SU-DHL-6 (cell line): ENCODE measurements at regions not wholly inside any gene's neighbourhood (a gene's known extent, or its start where the extent isn't known, plus 50 kb on each side); places are given as distances from the start of the nearest gene placed in this dataset.

Experiments used
- H2AFZ ChIP-seq: fragments of 200-600 bp; sonication (generic); 2 replicates; pipeline ENCODE4 v1.6.1; 2014; ENCODE audit warnings: low read depth, mild to moderate bottlenecking, moderate library complexity, mixed read lengths, antibody characterized with exemption, low read length; ENCODE audit not compliant: severe bottlenecking
- H3F3A ChIP-seq: fragments of 200-600 bp; shearing (Covaris generic); 2 replicates; pipeline ENCODE4 v1.6.0; 2016; ENCODE audit warnings: antibody characterized with exemption, mild to moderate bottlenecking; ENCODE audit not compliant: insufficient read depth
- H3K27ac ChIP-seq: fragments of 200-600 bp; sonication (generic); 2 replicates; pipeline ENCODE4 v1.5.1; 2016; ENCODE audit warnings: low read depth, mild to moderate bottlenecking, low read length, moderate library complexity, mixed read lengths
- H3K27me3 ChIP-seq: fragments of 200-600 bp; sonication (generic), shearing (Covaris generic); 2 replicates; pipeline ENCODE4 v1.6.0; 2014; ENCODE audit warnings: mild to moderate bottlenecking, low read length
- H3K36me3 ChIP-seq: fragments of 200-600 bp; sonication (generic); 2 replicates; pipeline ENCODE4 v1.6.1; 2014; ENCODE audit warnings: mild to moderate bottlenecking, low read length, mixed read lengths
- H3K4me2 ChIP-seq: fragments of 300-600, 200-600 bp; shearing (Covaris generic), sonication (generic); 2 replicates; pipeline ENCODE4 v1.6.0; 2014; ENCODE audit warnings: low read length, low read depth, mild to moderate bottlenecking; ENCODE audit not compliant: poor library complexity, severe bottlenecking
- H3K4me3 ChIP-seq: fragments of 200-600 bp; sonication (generic); 2 replicates; pipeline ENCODE4 v1.5.1; 2014; ENCODE audit warnings: antibody characterized with exemption, low read length, mild to moderate bottlenecking, mixed read lengths; ENCODE audit not compliant: insufficient read depth, poor library complexity, severe bottlenecking
- H3K79me2 ChIP-seq: fragments of 200-600 bp; sonication (generic); 2 replicates; pipeline ENCODE4 v1.6.1; 2014; ENCODE audit warnings: mild to moderate bottlenecking, low read length, moderate library complexity; ENCODE audit not compliant: insufficient read depth
- H3K9ac ChIP-seq: fragments of 200-600 bp; sonication (generic); 2 replicates; pipeline ENCODE4 v1.7.0; 2014; ENCODE audit warnings: mild to moderate bottlenecking, low read length
- H3K9me2 ChIP-seq: fragments of 200-600 bp; sonication (generic); replicated peaks from 2 replicates; pipeline ENCODE4 v1.6.1; 2014; ENCODE audit warnings: low read length; ENCODE audit not compliant: insufficient read depth
- H3K9me3 ChIP-seq: fragments of 200-600 bp; sonication (generic); 2 replicates; pipeline ENCODE4 v1.6.1; 2014; ENCODE audit warnings: low read length, mixed read lengths; ENCODE audit not compliant: insufficient read depth
- H4K20me1 ChIP-seq: fragments of 200-600 bp; sonication (generic); 2 replicates; pipeline ENCODE4 v1.6.1; 2014; ENCODE audit warnings: low read depth, mild to moderate bottlenecking, antibody characterized with exemption, low read length, moderate library complexity, mixed read lengths
- EZH2phosphoT487 ChIP-seq: fragments of 200-600 bp; sonication (generic), shearing (Covaris generic); conservative IDR thresholded peaks from 2 replicates; pipeline ENCODE4 v1.6.1; 2018; ENCODE audit warnings: mild to moderate bottlenecking, antibody characterized with exemption, low read length, moderate library complexity, mixed read lengths
- TF ChIP-seq, protein P1 (sequence below): fragments of 200-600 bp; sonication (generic); IDR thresholded peaks from one replicate; pipeline ENCODE4 v1.5.1; 2017; ENCODE audit warnings: antibody characterized with exemption, mild to moderate bottlenecking, low read length, moderate library complexity; ENCODE audit not compliant: insufficient read depth, poor library complexity, severe bottlenecking

DNA sequence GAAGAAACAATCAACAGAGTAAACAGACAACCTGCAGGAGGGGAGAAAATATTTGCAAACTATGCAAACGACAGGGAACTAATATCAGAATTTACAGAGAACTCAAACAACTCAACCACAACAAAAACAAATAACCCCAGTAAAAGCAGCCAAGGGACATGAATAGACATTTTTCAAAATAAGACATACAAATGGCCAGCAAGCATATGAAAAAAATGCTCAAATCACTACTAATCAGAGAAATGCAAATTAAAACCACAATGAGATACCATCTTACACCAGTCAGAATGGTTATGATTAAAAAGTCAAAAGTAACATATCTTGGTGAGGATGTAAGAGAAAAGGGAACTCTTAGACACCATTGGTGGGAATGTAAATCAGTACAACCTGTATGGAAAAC, 215.0 kb downstream of the THBS2 start:
- H2AFZ ChIP-seq, result no peak overlapping the region
- no peak overlapping the region for H3K4me2 ChIP-seq
- no peak overlapping the region for H3K4me3 ChIP-seq
- no peaks in the 10 kb centered on the region for H3F3A ChIP-seq
- no peak overlapping the region for H3K27ac ChIP-seq
- H3K9me2 ChIP-seq, result no peaks in the 10 kb centered on the region
- TF ChIP-seq, protein P1, sequence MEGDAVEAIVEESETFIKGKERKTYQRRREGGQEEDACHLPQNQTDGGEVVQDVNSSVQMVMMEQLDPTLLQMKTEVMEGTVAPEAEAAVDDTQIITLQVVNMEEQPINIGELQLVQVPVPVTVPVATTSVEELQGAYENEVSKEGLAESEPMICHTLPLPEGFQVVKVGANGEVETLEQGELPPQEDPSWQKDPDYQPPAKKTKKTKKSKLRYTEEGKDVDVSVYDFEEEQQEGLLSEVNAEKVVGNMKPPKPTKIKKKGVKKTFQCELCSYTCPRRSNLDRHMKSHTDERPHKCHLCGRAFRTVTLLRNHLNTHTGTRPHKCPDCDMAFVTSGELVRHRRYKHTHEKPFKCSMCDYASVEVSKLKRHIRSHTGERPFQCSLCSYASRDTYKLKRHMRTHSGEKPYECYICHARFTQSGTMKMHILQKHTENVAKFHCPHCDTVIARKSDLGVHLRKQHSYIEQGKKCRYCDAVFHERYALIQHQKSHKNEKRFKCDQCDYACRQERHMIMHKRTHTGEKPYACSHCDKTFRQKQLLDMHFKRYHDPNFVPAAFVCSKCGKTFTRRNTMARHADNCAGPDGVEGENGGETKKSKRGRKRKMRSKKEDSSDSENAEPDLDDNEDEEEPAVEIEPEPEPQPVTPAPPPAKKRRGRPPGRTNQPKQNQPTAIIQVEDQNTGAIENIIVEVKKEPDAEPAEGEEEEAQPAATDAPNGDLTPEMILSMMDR, result no peak
- TF ChIP-seq EZH2phosphoT487, result no peak
- no peaks in the 10 kb centered on the region for H3K27me3 ChIP-seq
- no peaks in the 10 kb centered on the region for H4K20me1 ChIP-seq
- H3K36me3 ChIP-seq, result no peaks in the 10 kb centered on the region
- H3K9ac ChIP-seq, result no peak overlapping the region
- no peaks in the 10 kb centered on the region for H3K79me2 ChIP-seq
- no peaks in the 10 kb centered on the region for H3K9me3 ChIP-seq

DNA sequence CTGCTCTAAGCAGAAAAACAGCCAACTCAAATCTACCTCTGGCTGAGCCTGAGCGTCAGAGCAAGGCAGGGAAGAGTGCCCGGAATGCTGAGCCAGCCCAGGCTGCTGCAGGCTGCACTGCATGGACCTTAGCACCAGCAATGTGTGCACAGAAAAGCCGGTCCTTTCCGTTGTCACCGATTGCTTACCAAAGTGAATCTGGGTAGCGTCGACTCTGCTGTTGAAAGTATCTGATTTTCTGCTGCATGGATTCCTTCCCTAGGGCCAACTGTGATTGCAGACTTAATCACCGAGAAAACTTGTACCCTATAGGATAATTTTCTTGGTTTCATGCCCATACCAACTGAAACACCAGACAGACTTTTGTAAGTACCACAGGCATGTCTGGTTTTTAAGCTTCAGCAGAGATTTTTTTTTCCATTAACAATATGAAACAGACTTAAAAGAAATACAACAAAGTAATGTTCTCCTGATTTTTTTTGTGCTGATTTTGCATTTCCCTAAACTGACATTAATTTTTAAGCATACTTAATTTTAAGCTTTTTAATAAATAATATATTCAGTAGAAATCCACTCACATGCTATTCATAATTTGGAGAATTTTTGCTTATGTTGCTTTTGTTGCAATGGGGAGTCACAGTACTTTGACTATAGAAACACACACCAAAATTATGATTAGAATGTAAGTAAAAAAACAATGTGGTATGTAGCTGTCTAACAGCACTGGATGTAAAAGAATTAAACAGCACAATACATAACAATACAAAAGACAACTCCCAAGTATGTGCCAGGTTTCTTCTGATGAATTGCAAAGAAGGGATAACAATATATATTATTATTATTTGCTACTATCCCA, 218.0 kb downstream of the THBS2 start:
- Histone ChIP-seq H3K79me2 (no peaks in the 10 kb centered on the region), H3K27me3 (no peaks in the 10 kb centered on the region), H3K4me3 (no peak overlapping the region), H3K9me3 (no peaks in the 10 kb centered on the region), H3K9me2 (no peaks in the 10 kb centered on the region), H2AFZ (no peak overlapping the region), H3K4me2 (no peak overlapping the region), H3F3A (no peaks in the 10 kb centered on the region), H3K9ac (no peak overlapping the region), H3K36me3 (no peaks in the 10 kb centered on the region), H3K27ac (no peak overlapping the region), H4K20me1 (no peaks in the 10 kb centered on the region)
- TF ChIP-seq, protein P1, result no peak
- TF ChIP-seq EZH2phosphoT487, result no peak

DNA sequence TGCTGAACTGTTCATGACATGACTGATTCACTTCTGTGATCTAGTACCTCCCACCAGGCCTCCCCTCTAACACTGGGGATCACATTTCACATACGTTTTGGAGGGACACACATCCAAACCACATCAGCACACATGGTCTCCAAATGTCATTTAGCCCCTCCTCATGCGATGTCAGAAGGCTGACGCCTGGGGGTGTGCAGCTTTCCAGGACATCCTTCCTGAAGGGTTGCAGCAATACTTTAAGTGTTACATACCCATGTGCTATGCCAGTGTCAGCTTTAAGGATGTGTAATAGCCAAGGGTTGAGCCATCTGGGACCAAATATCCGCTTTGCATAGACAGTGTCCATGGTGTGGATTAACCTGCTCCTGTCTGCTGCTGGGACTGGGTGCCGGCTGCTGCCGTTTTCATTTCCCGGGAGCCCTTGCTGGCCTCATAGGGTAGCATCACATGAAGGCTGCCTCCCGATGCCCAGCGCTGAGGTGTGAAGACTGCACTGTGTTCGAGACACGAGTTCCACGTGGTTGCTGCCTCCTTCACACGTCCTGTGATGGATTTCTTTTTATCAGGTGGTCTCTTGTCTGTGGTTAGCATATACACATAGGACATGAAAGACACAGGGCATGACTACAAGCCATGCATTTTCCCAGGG, 219.0 kb downstream of the THBS2 start:
- Histone ChIP-seq H3K9ac (no peak overlapping the region), H3K79me2 (no peaks in the 10 kb centered on the region), H4K20me1 (no peaks in the 10 kb centered on the region), H3K4me2 (no peak overlapping the region), H3K4me3 (no peak overlapping the region), H3K27ac (no peak overlapping the region), H2AFZ (no peak overlapping the region), H3K27me3 (no peaks in the 10 kb centered on the region), H3K9me2 (no peaks in the 10 kb centered on the region), H3F3A (no peaks in the 10 kb centered on the region), H3K36me3 (no peaks in the 10 kb centered on the region), H3K9me3 (no peaks in the 10 kb centered on the region)
- TF ChIP-seq, protein P1, result no peak
- no peak for TF ChIP-seq EZH2phosphoT487
